GM12878 (cell line): ENCODE measurements at regions not wholly inside any gene's neighbourhood (a gene's known extent, or its start where the extent isn't known, plus 50 kb on each side); places are given as distances from the start of the nearest gene placed in this dataset.

Experiments
- ATAC-seq: fragments of 200-7000 bp; cut with Tn5 transposase; 3 replicates; pipeline ENCODE4 v1.9.1; 2020; ENCODE audit warnings: mild to moderate bottlenecking, moderate library complexity
- BruUV-seq: library from RNA; stranded (reverse); fragments of 400-500 nt; replicated peaks from 2 replicates; lab custom pipeline; 2021; lab: Mats Ljungman, UMichigan
- CTCF ChIA-PET: fragments of 300-600 bp; sonication (Branson Sonifier 250); formaldehyde crosslinking; extraction: SDS; loops from one replicate; lab custom pipeline; 2021; ENCODE audit warnings: inconsistent platforms; lab: Yijun Ruan, JAX
- POLR2A ChIA-PET: fragments of 350-600 bp; formaldehyde crosslinking; extraction: SDS; loops from one replicate; lab custom pipeline; 2021; ENCODE audit warnings: inconsistent platforms; lab: Charles Lee
- RAD21 ChIA-PET: fragments of 300-600 bp; sonication (Branson Sonifier 250); formaldehyde crosslinking; loops from one replicate; lab custom pipeline; 2023; ENCODE audit warnings: antibody characterized with exemption; ENCODE audit not compliant: unreplicated experiment; lab: Charles Lee
- SMC1A ChIA-PET: fragments of 300-600 bp; sonication (Branson Sonifier 250); formaldehyde crosslinking; loops from one replicate; lab custom pipeline; 2023; ENCODE audit not compliant: unreplicated experiment, uncharacterized antibody; lab: Charles Lee
- DNase-seq: peaks from one replicate; pipeline ENCODE4 v3.0.0-alpha.2; 2011; ENCODE audit warnings: low read depth, low spot score
- FAIRE-seq: peaks from 3 replicates; lab custom pipeline; 2011; peaks lifted over from hg19 to GRCh38; lab: Jason Lieb, UNC
- H2AFZ ChIP-seq: 2 replicates; pipeline ENCODE4 v1.6.0; 2011; ENCODE audit warnings: low read depth, low read length, control low read depth; ENCODE audit not compliant: control insufficient read depth
- H3K27ac ChIP-seq: 2 replicates; pipeline ENCODE4 v1.5.1; 2011; ENCODE audit warnings: control low read depth; ENCODE audit not compliant: control insufficient read depth, insufficient read depth
- H3K27me3 ChIP-seq, 2 experiments: replicated peaks in 1 of 2; 2 replicates each; pipeline versions ENCODE4 v1.6.0 to v1.6.1; 2011; ENCODE audit warnings: low read length in 1 of 2; ENCODE audit not compliant: control insufficient read depth in 2 of 2, insufficient read depth in 2 of 2
- H3K36me3 ChIP-seq, 2 experiments: 2 replicates each; pipeline ENCODE4 v1.5.1; 2011; ENCODE audit warnings: low read length in 1 of 2; ENCODE audit not compliant: control insufficient read depth in 2 of 2, insufficient read depth in 2 of 2
- H3K4me1 ChIP-seq: 2 replicates; pipeline ENCODE4 v1.6.1; 2011; ENCODE audit warnings: mild to moderate bottlenecking, low read length, moderate library complexity, mixed read lengths; ENCODE audit not compliant: control insufficient read depth, insufficient read depth
- H3K4me2 ChIP-seq: 2 replicates; pipeline ENCODE4 v1.6.0; 2011; ENCODE audit warnings: control low read depth; ENCODE audit not compliant: control insufficient read depth, insufficient read depth
- H3K4me3 ChIP-seq: fragments of 200-600 bp; sonication (generic); 2 replicates; pipeline ENCODE4 v1.5.1; 2016
- H3K79me2 ChIP-seq: 2 replicates; pipeline ENCODE4 v1.6.0; 2011; ENCODE audit warnings: low read length; ENCODE audit not compliant: control insufficient read depth, insufficient read depth
- H3K9ac ChIP-seq: 2 replicates; pipeline ENCODE4 v1.8.0; 2011; ENCODE audit warnings: low read length, control low read depth, mixed read lengths; ENCODE audit not compliant: control insufficient read depth, insufficient read depth
- H3K9me3 ChIP-seq: replicated peaks from 3 replicates; pipeline ENCODE4 v1.5.1; 2011; ENCODE audit warnings: mild to moderate bottlenecking, low read length; ENCODE audit not compliant: control insufficient read depth, insufficient read depth
- H4K20me1 ChIP-seq: 2 replicates; pipeline ENCODE4 v1.6.0; 2011; ENCODE audit not compliant: control insufficient read depth, insufficient read depth
- CBX5 ChIP-seq: sonication (generic); IDR thresholded peaks from 2 replicates; pipeline ENCODE4 v1.6.1; 2016; ENCODE audit warnings: low read depth, moderate library complexity, mild to moderate bottlenecking, inconsistent platforms
- DPF2 ChIP-seq: fragments of 450-650 bp; IDR thresholded peaks from 2 replicates; pipeline ENCODE4 v1.6.1; 2017; ENCODE audit warnings: mild to moderate bottlenecking
- GATAD2B ChIP-seq: fragments of 450-650 bp; conservative IDR thresholded peaks from 2 replicates; pipeline ENCODE4 v1.6.1; 2017; ENCODE audit warnings: low read depth, mild to moderate bottlenecking, moderate library complexity
- HDGF ChIP-seq: fragments of 450-650 bp; IDR thresholded peaks from 2 replicates; pipeline ENCODE4 v1.6.1; 2016; ENCODE audit warnings: antibody characterized with exemption
- IKZF1 ChIP-seq: fragments of 450-650 bp; conservative IDR thresholded peaks from 2 replicates; pipeline ENCODE4 v1.6.1; 2017; ENCODE audit warnings: antibody characterized with exemption, mild to moderate bottlenecking
- IKZF2 ChIP-seq, 2 experiments: fragments of 450-650 bp; IDR thresholded peaks; 2 replicates each; pipeline ENCODE4 v1.6.1; 2017; ENCODE audit warnings: mild to moderate bottlenecking in 2 of 2, moderate library complexity in 2 of 2
- PAX8 ChIP-seq: fragments of 450-650 bp; IDR thresholded peaks from 2 replicates; pipeline ENCODE4 v1.6.1; 2017; ENCODE audit warnings: mild to moderate bottlenecking, moderate library complexity
- SPI1 ChIP-seq: IDR thresholded peaks from 2 replicates; pipeline ENCODE4 v1.6.1; 2011; ENCODE audit warnings: low read depth, mild to moderate bottlenecking, low read length, moderate library complexity, borderline replicate concordance; ENCODE audit not compliant: insufficient read depth
- TARDBP ChIP-seq: IDR thresholded peaks from 2 replicates; pipeline ENCODE4 v1.6.1; 2016; ENCODE audit warnings: borderline replicate concordance
- ZNF24 ChIP-seq: fragments of 450-650 bp; IDR thresholded peaks from 2 replicates; pipeline ENCODE4 v1.6.1; 2017; ENCODE audit warnings: antibody characterized with exemption, mild to moderate bottlenecking
- WGBS: methylation state at CpG from one replicate; pipeline ENCODE4 v1.1.6; 2016; ENCODE audit warnings: low lambda C conversion rate; ENCODE audit not compliant: insufficient replicate concordance, insufficient coverage; ENCODE audit errors: missing lambda C conversion rate; 5-methylcytosine and 5-hydroxymethylcytosine counted together
- in situ Hi-C: fragments of 300-500 bp; cut with MboI; formaldehyde crosslinking; loops from 9 replicates; pipeline ENCODE4 v1.14.3; 2018; ENCODE audit warnings: mixed read lengths
- intact Hi-C: fragments of 100-400 bp; cut with micrococcal nuclease; formaldehyde crosslinking; loops from one replicate; pipeline ENCODE4 v1.14.2; 2022; ENCODE audit not compliant: unreplicated experiment
- TF ChIP-seq, protein P1 (sequence below): fragments of 450-650 bp; IDR thresholded peaks from 2 replicates; pipeline ENCODE4 v1.6.1; 2017; ENCODE audit warnings: mild to moderate bottlenecking, moderate library complexity

DNA sequence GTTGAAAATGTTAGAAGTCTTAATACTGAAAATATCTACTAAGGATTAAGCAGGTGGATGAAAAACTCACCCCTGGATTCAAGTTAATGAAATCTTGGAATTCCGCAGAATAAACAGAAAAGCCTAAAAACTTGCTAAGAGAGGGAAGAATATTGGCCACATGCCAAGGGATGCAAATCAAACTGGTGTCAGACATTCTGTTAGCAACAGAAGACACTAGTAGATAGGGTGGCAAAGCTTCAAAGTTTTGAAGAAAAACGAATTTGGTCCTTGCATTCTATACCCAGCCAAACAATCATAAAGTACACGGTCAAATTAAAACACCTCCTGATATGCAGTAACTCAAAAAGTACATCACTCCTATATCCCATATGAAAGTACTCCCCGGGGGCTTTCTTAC, 77.1 kb upstream of the ADTRP start:
- no peak for ATAC-seq
- intact Hi-C loops, result no loop called here
- Histone ChIP-seq H3K79me2 (no peaks in the 10 kb centered on the region), H3K4me3 (no peak overlapping the region), H3K27ac (no peak overlapping the region), H3K27me3 (no peaks in the 10 kb centered on the region), H3K4me1 (peaks cover 17% of the 10 kb centered on the region), H3K4me2 (no peak overlapping the region), H3K36me3 (no peaks in the 10 kb centered on the region), H3K9me3 (peaks cover 14% of the 10 kb centered on the region), H3K9ac (no peak overlapping the region), H4K20me1 (no peaks in the 10 kb centered on the region), H2AFZ (no peak overlapping the region)
- DNase-seq, result no peak
- RAD21 ChIA-PET, result interaction anchor here (1.4 kb wide), 1 partner anchor 194 kb away, joined by 5 read pairs; no protein-coding TSS in a partner anchor
- in situ Hi-C loops, result no loop called here
- CTCF ChIA-PET, result no interaction called here
- POLR2A ChIA-PET, result no interaction called here
- WGBS, result 42% methylated on average over 4 of the region's 4 CpGs
- TF ChIP-seq PAX8, result no peak
- TF ChIP-seq CBX5, result 0 out of 2 replicates have a peak, but pooled peaks have one; percentile 47
- no peak for TF ChIP-seq DPF2
- SMC1A ChIA-PET, result interaction anchor here (1.3 to 1.7 kb wide), 2 partner anchors 21 to 154 kb away, joined by 5 to 8 read pairs; no protein-coding TSS in a partner anchor
- BruUV-seq, result no TSS peak
- no peak for FAIRE-seq

DNA sequence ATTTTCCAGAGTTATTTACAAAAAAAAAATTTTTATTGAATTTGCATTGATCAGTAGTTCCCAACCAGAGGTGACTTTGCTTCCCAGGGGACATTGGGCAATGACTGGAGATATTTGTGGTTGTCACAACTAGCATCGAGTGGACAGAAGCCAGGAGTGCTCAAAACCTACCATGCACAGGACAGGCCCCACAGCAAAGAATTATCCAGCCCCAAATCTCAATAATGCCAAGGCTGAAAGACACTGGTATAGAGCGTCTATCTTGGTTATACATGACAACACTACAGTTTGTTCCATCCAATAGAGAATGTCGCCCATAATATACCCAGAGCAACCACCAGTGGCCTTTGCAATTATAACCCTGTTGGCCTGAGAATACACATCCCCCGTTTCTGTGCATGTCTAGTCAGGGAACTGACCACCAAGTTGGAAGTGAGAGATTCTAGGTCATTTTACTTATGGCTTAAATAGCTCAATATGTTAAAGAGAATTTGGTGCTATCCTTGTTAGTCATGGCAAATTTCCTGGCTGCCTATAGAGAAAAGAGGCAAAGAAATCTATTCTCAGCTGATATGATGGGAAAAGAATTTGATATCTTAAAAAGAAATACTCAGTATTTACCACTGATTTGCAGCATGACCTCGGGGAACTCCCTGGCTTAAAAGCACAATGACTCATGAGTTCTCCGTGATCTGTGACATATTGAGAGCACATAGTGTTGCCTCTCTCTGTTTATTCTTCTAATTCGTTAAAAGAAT, 76.0 kb upstream of the ADTRP start:
- DNase-seq, result no peak
- Histone ChIP-seq H3K9me3 (peaks cover 15% of the 10 kb centered on the region), H3K4me2 (peak overlapping the region; percentile 7; the same call in 1 of the 2 replicates), H3K4me3 (no peak overlapping the region), H3K27ac (peak overlapping the region; percentile 45), H3K9ac (no peak overlapping the region), H4K20me1 (no peaks in the 10 kb centered on the region), H3K36me3 (no peaks in the 10 kb centered on the region), H3K4me1 (peaks cover 17% of the 10 kb centered on the region), H2AFZ (peak overlapping the region; percentile 37), H3K79me2 (no peaks in the 10 kb centered on the region), H3K27me3 (no peaks in the 10 kb centered on the region)
- FAIRE-seq, result no peak
- WGBS, result 23% methylated on average over 7 of the region's 7 CpGs
- ATAC-seq, result peak; percentile 94
- ChIA-PET SMC1A (interaction anchor here (0.7 to 2.8 kb wide), 10 partner anchors 19 to 433 kb away, joined by 3 to 9 read pairs (median 4); no protein-coding TSS in a partner anchor), CTCF (interaction anchor here (0.6 kb wide), 1 partner anchor 133 kb away, joined by 5 read pairs; no protein-coding TSS in a partner anchor), POLR2A (interaction anchor here (0.9 to 1.3 kb wide), 2 partner anchors 21 to 26 kb away, joined by 3 to 4 read pairs; no protein-coding TSS in a partner anchor), RAD21 (interaction anchor here (1.2 to 1.4 kb wide), 2 partner anchors 21 to 195 kb away, joined by 3 to 5 read pairs; no protein-coding TSS in a partner anchor)
- intact Hi-C loops, result no loop called here
- BruUV-seq, result no TSS peak
- in situ Hi-C loops, result no loop called here
- TF ChIP-seq, protein P1, sequence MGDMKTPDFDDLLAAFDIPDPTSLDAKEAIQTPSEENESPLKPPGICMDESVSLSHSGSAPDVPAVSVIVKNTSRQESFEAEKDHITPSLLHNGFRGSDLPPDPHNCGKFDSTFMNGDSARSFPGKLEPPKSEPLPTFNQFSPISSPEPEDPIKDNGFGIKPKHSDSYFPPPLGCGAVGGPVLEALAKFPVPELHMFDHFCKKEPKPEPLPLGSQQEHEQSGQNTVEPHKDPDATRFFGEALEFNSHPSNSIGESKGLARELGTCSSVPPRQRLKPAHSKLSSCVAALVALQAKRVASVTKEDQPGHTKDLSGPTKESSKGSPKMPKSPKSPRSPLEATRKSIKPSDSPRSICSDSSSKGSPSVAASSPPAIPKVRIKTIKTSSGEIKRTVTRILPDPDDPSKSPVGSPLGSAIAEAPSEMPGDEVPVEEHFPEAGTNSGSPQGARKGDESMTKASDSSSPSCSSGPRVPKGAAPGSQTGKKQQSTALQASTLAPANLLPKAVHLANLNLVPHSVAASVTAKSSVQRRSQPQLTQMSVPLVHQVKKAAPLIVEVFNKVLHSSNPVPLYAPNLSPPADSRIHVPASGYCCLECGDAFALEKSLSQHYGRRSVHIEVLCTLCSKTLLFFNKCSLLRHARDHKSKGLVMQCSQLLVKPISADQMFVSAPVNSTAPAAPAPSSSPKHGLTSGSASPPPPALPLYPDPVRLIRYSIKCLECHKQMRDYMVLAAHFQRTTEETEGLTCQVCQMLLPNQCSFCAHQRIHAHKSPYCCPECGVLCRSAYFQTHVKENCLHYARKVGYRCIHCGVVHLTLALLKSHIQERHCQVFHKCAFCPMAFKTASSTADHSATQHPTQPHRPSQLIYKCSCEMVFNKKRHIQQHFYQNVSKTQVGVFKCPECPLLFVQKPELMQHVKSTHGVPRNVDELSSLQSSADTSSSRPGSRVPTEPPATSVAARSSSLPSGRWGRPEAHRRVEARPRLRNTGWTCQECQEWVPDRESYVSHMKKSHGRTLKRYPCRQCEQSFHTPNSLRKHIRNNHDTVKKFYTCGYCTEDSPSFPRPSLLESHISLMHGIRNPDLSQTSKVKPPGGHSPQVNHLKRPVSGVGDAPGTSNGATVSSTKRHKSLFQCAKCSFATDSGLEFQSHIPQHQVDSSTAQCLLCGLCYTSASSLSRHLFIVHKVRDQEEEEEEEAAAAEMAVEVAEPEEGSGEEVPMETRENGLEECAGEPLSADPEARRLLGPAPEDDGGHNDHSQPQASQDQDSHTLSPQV, result 0 out of 2 replicates have a peak, but pooled peaks have one; percentile 4
- TF ChIP-seq IKZF2 (IDR thresholded peaks at IDR 0.05) (peak; percentile 39 to 41; a peak in 1 of 4 replicates), SPI1 (no peak), IKZF1 (0 out of 2 replicates have a peak, but pooled peaks have one; percentile 22), ZNF24 (no peak), CBX5 (0 out of 2 replicates have a peak, but pooled peaks have one; percentile 31), TARDBP (no peak), GATAD2B (no peak), HDGF (no peak)
